H1 (cell line): ENCODE measurements at regions not wholly inside any gene's neighbourhood (a gene's known extent, or its start where the extent isn't known, plus 50 kb on each side); places are given as distances from the start of the nearest gene placed in this dataset.

ENCODE experiments used
- CTCF ChIA-PET: fragments of 300-600 bp; sonication (Branson Sonifier 250); formaldehyde crosslinking; loops from one replicate; lab custom pipeline; 2021; ENCODE audit not compliant: partially characterized antibody; lab: Charles Lee
- POLR2A ChIA-PET: fragments of 300-600 bp; sonication (Branson Sonifier 250); formaldehyde crosslinking; loops from one replicate; lab custom pipeline; 2021; ENCODE audit warnings: inconsistent platforms; ENCODE audit not compliant: partially characterized antibody; lab: Charles Lee
- DNase-seq, 2 experiments: peaks; one replicate each; pipeline versions ENCODE4 v3.0.0 to v3.0.0-alpha.2; 2010 to 2022; ENCODE audit warnings: low spot score in 2 of 2, low read depth in 1 of 2, mixed read lengths in 1 of 2
- FAIRE-seq: peaks from 2 replicates; lab custom pipeline; 2011; peaks lifted over from hg19 to GRCh38; lab: Jason Lieb, UNC
- H2AFZ ChIP-seq: 2 replicates; pipeline ENCODE4 v1.8.1; 2012; ENCODE audit warnings: low read length, inconsistent platforms
- H2AK5ac ChIP-seq: 2 replicates; pipeline ENCODE4 v1.6.1; 2013; ENCODE audit warnings: low read depth, low read length
- H2BK120ac ChIP-seq: replicated peaks from 2 replicates; pipeline ENCODE3; 2013; ENCODE audit warnings: low read depth, low read length, inconsistent platforms
- H2BK12ac ChIP-seq: 2 replicates; pipeline ENCODE4 v1.6.1; 2013; ENCODE audit warnings: low read depth, low read length
- H2BK15ac ChIP-seq: 2 replicates; pipeline ENCODE4 v1.6.1; 2013; ENCODE audit warnings: low read length
- H2BK20ac ChIP-seq: 2 replicates; pipeline ENCODE4 v1.6.1; 2013; ENCODE audit warnings: low read length
- H2BK5ac ChIP-seq: 2 replicates; pipeline ENCODE4 v1.6.1; 2013; ENCODE audit warnings: low read depth, low read length
- H3K14ac ChIP-seq: 2 replicates; pipeline ENCODE4 v1.6.1; 2013; ENCODE audit warnings: inconsistent platforms; ENCODE audit not compliant: insufficient read length
- H3K18ac ChIP-seq: 2 replicates; pipeline ENCODE4 v1.6.1; 2013; ENCODE audit warnings: low read length; ENCODE audit errors: extremely low read depth
- H3K23ac ChIP-seq: 2 replicates; pipeline ENCODE4 v1.6.1; 2013; ENCODE audit warnings: inconsistent platforms; ENCODE audit not compliant: insufficient read length
- H3K23me2 ChIP-seq: 2 replicates; pipeline ENCODE4 v1.6.1; 2013; ENCODE audit warnings: low read depth, low read length
- H3K27ac ChIP-seq: 2 replicates; pipeline ENCODE4 v1.6.1; 2011; ENCODE audit warnings: low read depth, low read length, inconsistent platforms
- H3K27me3 ChIP-seq, 4 experiments: replicated peaks in 1 of 4; 1 replicate in 1 of 4; 2 replicates in 3 of 4; pipeline versions ENCODE4 v1.6.1 to v1.8.1; 2011 to 2013; ENCODE audit warnings: low read length in 3 of 4, mild to moderate bottlenecking in 3 of 4, inconsistent platforms in 2 of 4, mixed read lengths in 2 of 4, moderate library complexity in 1 of 4; ENCODE audit not compliant: control insufficient read depth in 3 of 4, insufficient read depth in 3 of 4; ENCODE audit errors: extremely low read depth in 1 of 4
- H3K36me3 ChIP-seq, 4 experiments: 2 replicates each; pipeline versions ENCODE4 v1.6.1 to v1.8.1; 2011 to 2013; ENCODE audit warnings: mild to moderate bottlenecking in 4 of 4, low read length in 3 of 4, moderate library complexity in 2 of 4, control low read depth in 1 of 4, inconsistent platforms in 1 of 4; ENCODE audit not compliant: insufficient read depth in 4 of 4, control insufficient read depth in 2 of 4
- H3K4ac ChIP-seq: replicated peaks from 2 replicates; pipeline ENCODE3; 2013; ENCODE audit warnings: low read length, low read depth, mixed read lengths, inconsistent platforms; ENCODE audit not compliant: insufficient read length
- H3K4me1 ChIP-seq, 4 experiments: replicated peaks in 1 of 4; 1 replicate in 1 of 4; 2 replicates in 3 of 4; pipeline versions ENCODE4 v1.6.1 to v1.8.1; 2011 to 2013; ENCODE audit warnings: low read length in 3 of 4, inconsistent platforms in 2 of 4, mixed read lengths in 1 of 4; ENCODE audit not compliant: insufficient read depth in 4 of 4, control insufficient read depth in 3 of 4
- H3K4me2 ChIP-seq, 2 experiments: 2 replicates each; pipeline versions ENCODE4 v1.6.1 to v1.8.1; 2011 to 2013; ENCODE audit warnings: low read depth in 2 of 2, low read length in 2 of 2, control low read depth in 1 of 2, inconsistent platforms in 1 of 2, mild to moderate bottlenecking in 1 of 2; ENCODE audit not compliant: insufficient read depth in 1 of 2
- H3K4me3 ChIP-seq, 4 experiments: fragments of 200-600, 300-600 bp in 1 of 4; sonication (generic), shearing (Covaris generic), sonication (Bioruptor Twin) in 1 of 4; 2 replicates each; pipeline versions ENCODE4 v1.5.1 to v1.8.1; 2011 to 2016; ENCODE audit warnings: low read length in 4 of 4, low read depth in 3 of 4, control low read depth in 2 of 4, inconsistent platforms in 2 of 4, mild to moderate bottlenecking in 2 of 4, mixed read lengths in 1 of 4, moderate library complexity in 1 of 4; ENCODE audit not compliant: insufficient read depth in 2 of 4; ENCODE audit errors: extremely low read depth in 1 of 4
- H3K56ac ChIP-seq: replicated peaks from 2 replicates; pipeline ENCODE3; 2013; ENCODE audit warnings: low read depth, mild to moderate bottlenecking, mixed read lengths, low read length, inconsistent platforms; ENCODE audit not compliant: insufficient read length
- H3K79me1 ChIP-seq: 2 replicates; pipeline ENCODE4 v1.6.1; 2013; ENCODE audit warnings: low read depth, low read length, control low read depth
- H3K79me2 ChIP-seq, 2 experiments: 2 replicates each; pipeline versions ENCODE4 v1.6.1 to v1.8.1; 2012 to 2013; ENCODE audit warnings: low read length in 2 of 2, mild to moderate bottlenecking in 2 of 2, inconsistent platforms in 1 of 2; ENCODE audit not compliant: insufficient read depth in 2 of 2, control insufficient read depth in 1 of 2
- H3K9ac ChIP-seq, 4 experiments: replicated peaks in 1 of 4; 1 replicate in 1 of 4; 2 replicates in 3 of 4; pipeline versions ENCODE4 v1.6.1 to v1.8.1; 2011 to 2013; ENCODE audit warnings: low read depth in 3 of 4, low read length in 3 of 4, control low read depth in 2 of 4, mild to moderate bottlenecking in 2 of 4, moderate library complexity in 2 of 4, inconsistent platforms in 1 of 4; ENCODE audit errors: extremely low read depth in 1 of 4
- H3K9me3 ChIP-seq, 2 experiments: 2 replicates each; pipeline versions ENCODE4 v1.6.1 to v1.8.1; 2012 to 2013; ENCODE audit warnings: mild to moderate bottlenecking in 2 of 2, moderate library complexity in 2 of 2, control low read depth in 1 of 2, inconsistent platforms in 1 of 2, low read depth in 1 of 2, low read length in 1 of 2, mixed read lengths in 1 of 2; ENCODE audit not compliant: insufficient read depth in 2 of 2
- H4K20me1 ChIP-seq, 2 experiments: replicated peaks in 1 of 2; 2 replicates each; pipeline versions ENCODE3 to v1.8.1; 2011 to 2013; ENCODE audit warnings: inconsistent platforms in 2 of 2, low read length in 2 of 2, mild to moderate bottlenecking in 1 of 2; ENCODE audit not compliant: insufficient read depth in 2 of 2, control insufficient read depth in 1 of 2
- H4K5ac ChIP-seq: 2 replicates; pipeline ENCODE4 v1.6.1; 2013; ENCODE audit warnings: low read length, low read depth, mixed read lengths, inconsistent platforms; ENCODE audit not compliant: insufficient read length
- H4K8ac ChIP-seq: 2 replicates; pipeline ENCODE4 v1.8.0; 2013; ENCODE audit warnings: mild to moderate bottlenecking, moderate library complexity, low read length, inconsistent platforms; ENCODE audit not compliant: insufficient read depth; ENCODE audit errors: extremely low read depth
- H4K91ac ChIP-seq: replicated peaks from 2 replicates; pipeline ENCODE3; 2013; ENCODE audit warnings: low read length, mixed read lengths, inconsistent platforms; ENCODE audit not compliant: insufficient read length
- CBX5 ChIP-seq: fragments of 300-800, 300-1000 bp; sonication (generic); IDR thresholded peaks from 2 replicates; pipeline ENCODE4 v1.7.1; 2016; ENCODE audit warnings: antibody characterized with exemption, low read length, low read depth
- CTBP2 ChIP-seq: IDR thresholded peaks from 2 replicates; pipeline ENCODE4 v1.7.0; 2011; ENCODE audit warnings: borderline replicate concordance, mild to moderate bottlenecking, moderate library complexity, mixed read lengths, low read length; ENCODE audit not compliant: insufficient read depth, insufficient read length
- CTCF ChIP-seq, 3 experiments: IDR thresholded peaks; 1 replicate in 2 of 3; 2 replicates in 1 of 3; pipeline versions ENCODE4 v1.5.1 to v1.6.1; 2011; ENCODE audit warnings: low read length in 3 of 3, mild to moderate bottlenecking in 3 of 3, inconsistent platforms in 2 of 3, low read depth in 1 of 3, moderate library complexity in 1 of 3; ENCODE audit not compliant: insufficient read depth in 1 of 3; ENCODE audit errors: control extremely low read depth in 1 of 3
- EGR1 ChIP-seq: IDR thresholded peaks from 2 replicates; pipeline ENCODE4 v1.6.1; 2011; ENCODE audit warnings: low read depth, low read length, borderline replicate concordance
- GTF2F1 ChIP-seq: IDR thresholded peaks from 2 replicates; pipeline ENCODE4 v1.6.1; 2012; ENCODE audit warnings: low read depth, low read length, improper control_type of control experiment, borderline replicate concordance
- NANOG ChIP-seq: IDR thresholded peaks from 2 replicates; pipeline ENCODE4 v1.6.1; 2011; ENCODE audit warnings: low read length, low read depth, mild to moderate bottlenecking, inconsistent platforms; ENCODE audit not compliant: insufficient read depth, poor library complexity, severe bottlenecking
- PHF8 ChIP-seq: fragments of 200-600 bp; sonication (generic); conservative IDR thresholded peaks from 2 replicates; pipeline ENCODE4 v1.7.1; 2012; ENCODE audit warnings: low read depth, mild to moderate bottlenecking, inconsistent platforms, low read length, moderate library complexity
- RAD21 ChIP-seq, 2 experiments: IDR thresholded peaks in 1 of 2; conservative IDR thresholded peaks in 1 of 2; 2 replicates each; pipeline ENCODE4 v1.6.1; 2011; ENCODE audit warnings: low read depth in 2 of 2, low read length in 2 of 2, improper control_type of control experiment in 1 of 2, inconsistent platforms in 1 of 2, mild to moderate bottlenecking in 1 of 2, moderate library complexity in 1 of 2
- SIX5 ChIP-seq: IDR thresholded peaks from 2 replicates; pipeline ENCODE4 v1.6.1; 2011; ENCODE audit warnings: mild to moderate bottlenecking, low read depth, low read length
- SP2 ChIP-seq: IDR thresholded peaks from 2 replicates; pipeline ENCODE4 v1.6.1; 2012; ENCODE audit warnings: mild to moderate bottlenecking, low read length, inconsistent platforms
- YY1 ChIP-seq: IDR thresholded peaks from 2 replicates; pipeline ENCODE4 v1.6.1; 2011; ENCODE audit warnings: low read depth, mild to moderate bottlenecking, low read length
- WGBS, 2 experiments: shearing (Covaris generic) in 1 of 2; methylation state at CpG; one replicate each; pipeline versions ENCODE4 v1.1.6 to v1.1.7; 2013 to 2015; ENCODE audit warnings: low lambda C conversion rate in 2 of 2, mixed read lengths in 2 of 2, inconsistent platforms in 1 of 2, low coverage in 1 of 2, missing lambda C conversion rate in 1 of 2; ENCODE audit not compliant: insufficient replicate concordance in 2 of 2, insufficient coverage in 1 of 2, insufficient read length in 1 of 2; ENCODE audit errors: extremely low coverage in 1 of 2, missing lambda C conversion rate in 1 of 2; 5-methylcytosine and 5-hydroxymethylcytosine counted together

DNA sequence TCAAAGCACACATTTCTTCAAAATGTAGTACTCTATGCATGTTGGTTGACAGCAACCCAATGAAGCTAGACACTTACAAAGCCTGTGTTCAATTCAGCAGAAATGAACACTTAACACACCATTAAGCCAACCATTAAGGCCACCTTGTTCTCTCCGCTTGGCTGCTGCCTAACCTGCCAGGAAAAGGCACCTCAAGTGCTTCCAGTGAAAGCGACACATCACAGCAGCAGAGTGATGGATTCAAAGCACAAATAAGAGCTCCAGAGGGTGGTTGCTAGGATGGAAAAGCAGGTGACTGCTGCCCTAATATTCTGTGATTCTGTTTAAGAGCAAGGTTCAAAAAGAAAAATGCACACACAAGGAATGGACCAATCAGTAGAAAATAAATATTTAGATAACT, 81.5 kb upstream of the GNAI1 start:
- no peaks in the 10 kb centered on the region for H3K36me3 ChIP-seq
- no peak overlapping the region for H2BK15ac ChIP-seq
- no peak overlapping the region; a peak in 1 of 7 replicates for H3K9ac ChIP-seq
- no peak overlapping the region for H3K56ac ChIP-seq
- no peak overlapping the region for H2BK20ac ChIP-seq
- no peaks in the 10 kb centered on the region for H3K79me1 ChIP-seq
- no peak overlapping the region for H4K8ac ChIP-seq
- H4K91ac ChIP-seq, result no peak overlapping the region
- H3K79me2 ChIP-seq, result no peaks in the 10 kb centered on the region
- no peaks in the 10 kb centered on the region for H3K9me3 ChIP-seq
- no peak for FAIRE-seq
- peak overlapping the region; percentile 40; the same call in 1 of the 2 replicates for H2AFZ ChIP-seq
- no peaks in the 10 kb centered on the region for H4K20me1 ChIP-seq
- H3K4me1 ChIP-seq, result no peaks in the 10 kb centered on the region
- H3K4ac ChIP-seq, result no peak overlapping the region
- no peak overlapping the region for H3K27ac ChIP-seq
- no peak overlapping the region for H2AK5ac ChIP-seq
- no peak overlapping the region for H3K4me3 ChIP-seq
- H2BK5ac ChIP-seq, result no peak overlapping the region
- CTCF ChIA-PET, result interaction anchor here (0.6 to 1.2 kb wide), 3 partner anchors 13 to 339 kb away, joined by 3 read pairs; no protein-coding TSS in a partner anchor
- no peak overlapping the region for H3K23ac ChIP-seq
- POLR2A ChIA-PET, result no interaction called here
- WGBS, 2 experiments, result 87% methylated on average over 2 of the region's 2 CpGs; no CpG with 5 or more reads in 1 of the 2 experiments
- DNase-seq, result no peak
- H3K14ac ChIP-seq, result no peak overlapping the region
- H2BK12ac ChIP-seq, result no peak overlapping the region
- no peak overlapping the region for H3K18ac ChIP-seq
- H3K23me2 ChIP-seq, result no peaks in the 10 kb centered on the region; the same call in 1 of the 2 replicates
- H3K27me3 ChIP-seq, result no peaks in the 10 kb centered on the region
- H4K5ac ChIP-seq, result no peak overlapping the region
- no peak overlapping the region for H2BK120ac ChIP-seq
- H3K4me2 ChIP-seq, result no peak overlapping the region
- TF ChIP-seq NANOG, result no peak
- no peak for TF ChIP-seq YY1
- no peak for TF ChIP-seq CTBP2
- TF ChIP-seq PHF8, result no peak
- TF ChIP-seq CBX5, result no peak
- TF ChIP-seq RAD21 (IDR thresholded peaks at IDR 0.05 in 1 of 2, conservative IDR thresholded peaks at IDR 0.05 in 1 of 2; ENCODE audit: low read depth in 2 of 2, low read length in 2 of 2), result no peak
- no peak for TF ChIP-seq CTCF (IDR thresholded peaks at IDR 0.05; ENCODE audit: control extremely low read depth in 1 of 3, insufficient read depth in 1 of 3, low read depth in 1 of 3, low read length in 3 of 3)
- TF ChIP-seq SP2, result no peak
- TF ChIP-seq EGR1, result no peak
- no peak for TF ChIP-seq GTF2F1
- no peak for TF ChIP-seq SIX5
